GM12891 (cell line): ENCODE measurements at regions not wholly inside any gene's neighbourhood (a gene's known extent, or its start where the extent isn't known, plus 50 kb on each side); places are given as distances from the start of the nearest gene placed in this dataset.
"Not testable (repeated sequence)": the region's sequence is repeated elsewhere in the genome, so short reads cannot be mapped to it uniquely, and the experiment has no call there.

Experiments
- PAX5 ChIP-seq: IDR thresholded peaks from 2 replicates; pipeline ENCODE4 v1.6.1; 2011; ENCODE audit warnings: low read length, moderate library complexity, mild to moderate bottlenecking; ENCODE audit not compliant: insufficient read depth, severe bottlenecking
- POLR2A ChIP-seq: IDR thresholded peaks from 2 replicates; pipeline ENCODE4 v1.6.1; 2011; ENCODE audit warnings: low read depth, low read length, control low read depth
- POLR2AphosphoS5 ChIP-seq: IDR thresholded peaks from 2 replicates; pipeline ENCODE4 v1.6.1; 2011; ENCODE audit warnings: low read depth, low read length, control low read depth
- POU2F2 ChIP-seq: IDR thresholded peaks from 2 replicates; pipeline ENCODE4 v1.6.1; 2011; ENCODE audit warnings: low read depth, mild to moderate bottlenecking, control low read depth, low read length, moderate library complexity
- SPI1 ChIP-seq: IDR thresholded peaks from 2 replicates; pipeline ENCODE4 v1.6.1; 2011; ENCODE audit warnings: low read depth, low read length, control low read depth
- TAF1 ChIP-seq: IDR thresholded peaks from 2 replicates; pipeline ENCODE4 v1.6.1; 2011; ENCODE audit warnings: low read depth, low read length, control low read depth

DNA sequence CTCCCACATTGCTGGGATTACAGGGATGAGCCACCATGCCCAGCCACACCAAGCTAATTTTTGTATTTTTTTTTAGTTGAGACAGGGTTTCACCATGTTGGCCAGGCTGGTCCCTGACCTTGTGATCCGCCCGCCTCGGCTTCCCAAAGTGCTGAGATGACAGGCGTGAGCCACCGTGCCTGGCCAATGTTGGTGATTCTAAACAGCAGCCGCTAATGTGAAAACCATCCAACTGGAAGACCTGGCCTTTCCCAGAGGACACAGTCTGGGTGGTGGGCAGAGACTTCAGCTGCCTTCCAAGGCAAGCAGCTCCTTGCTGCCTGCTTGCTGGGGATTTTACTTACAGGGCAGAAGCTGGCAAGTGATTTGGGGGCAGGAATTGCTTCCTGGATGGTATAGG is 207.1 kb downstream of the GOLGA6L6 start:
- TF ChIP-seq POLR2A, POLR2AphosphoS5, PAX5, TAF1, SPI1, POU2F2: not testable (repeated sequence)
